Stomach (tissue), 8 donors: ENCODE measurements at regions not wholly inside any gene's neighbourhood (a gene's known extent, or its start where the extent isn't known, plus 50 kb on each side); places are given as distances from the start of the nearest gene placed in this dataset.

Source experiments
- DNase-seq, 2 donors: peaks; one replicate each; pipeline versions ENCODE4 v3.0.0 to v3.0.0-alpha.2; 2013 to 2019
- H3K27ac ChIP-seq, 5 donors: fragments of 200-600 bp in 4 of 5; sonication (generic) in 4 of 5; one replicate each; pipeline ENCODE4 v1.5.1; 2013 to 2019; ENCODE audit warnings: mild to moderate bottlenecking in 1 of 5, moderate library complexity in 1 of 5
- H3K27me3 ChIP-seq, 3 donors: fragments of 200-600 bp; sonication (generic); one replicate each; pipeline ENCODE4 v1.5.1; 2017 to 2019; ENCODE audit warnings: mixed run types in 1 of 3
- H3K36me3 ChIP-seq, 4 donors: fragments of 200-600 bp; sonication (generic); 1 replicate in 3 of 4; 2 replicates in 1 of 4; pipeline ENCODE4 v1.5.1; 2016 to 2019
- H3K4me1 ChIP-seq, 4 donors: fragments of 200-600 bp; sonication (generic); one replicate each; pipeline ENCODE4 v1.5.1; 2016 to 2019
- H3K4me3 ChIP-seq, 4 donors: fragments of 200-600 bp; sonication (generic) in 3 of 4; one replicate each; pipeline ENCODE4 v1.5.1; 2016 to 2019; ENCODE audit warnings: mild to moderate bottlenecking in 1 of 4
- H3K9me3 ChIP-seq, 4 donors: fragments of 200-600 bp; sonication (generic); one replicate each; pipeline ENCODE4 v1.5.1; 2016 to 2019
- EP300 ChIP-seq: sonication (generic); formaldehyde crosslinking; IDR thresholded peaks from one replicate; pipeline ENCODE4 v1.6.1; 2017; ENCODE audit warnings: antibody characterized with exemption
- POLR2A ChIP-seq, 4 donors: fragments of 450-650 bp; IDR thresholded peaks; one replicate each; pipeline ENCODE4 v1.6.1; 2016; ENCODE audit warnings: antibody characterized with exemption in 4 of 4, control low read depth in 2 of 4, mild to moderate bottlenecking in 1 of 4, moderate library complexity in 1 of 4
- POLR2AphosphoS5 ChIP-seq, 3 donors: sonication (generic); formaldehyde crosslinking; IDR thresholded peaks; one replicate each; pipeline ENCODE4 v1.6.1; 2016; ENCODE audit warnings: antibody characterized with exemption in 3 of 3
- WGBS, 5 donors: extraction: QIAGEN DNeasy Blood & Tissue Kit in 3 of 5; methylation state at CpG; one replicate each; pipeline versions ENCODE4 v1.1.5 to v1.1.7; 2013 to 2018; 5-methylcytosine and 5-hydroxymethylcytosine counted together
- intact Hi-C: fragments of 100-400 bp; cut with DNase I; formaldehyde crosslinking; loops from one replicate; pipeline ENCODE4 v1.15.1; 2023; ENCODE audit warnings: low total_unique reads
- TF ChIP-seq, protein P1 (sequence below), 7 experiments: fragments of 450-650 bp in 4 of 7; fragments of 200-600 bp in 3 of 7; sonication (generic) in 3 of 7; IDR thresholded peaks; one replicate each; pipeline ENCODE4 v1.5.1; 2016 to 2019; ENCODE audit warnings: antibody characterized with exemption in 7 of 7, control low read depth in 2 of 7, mild to moderate bottlenecking in 1 of 7
- donor health status: healthy with polysubstance abuse.
- donor health status: Bipolar disorder and iron deficiency.
- donor health status: healthy.

- H3K27ac ChIP-seq: no peak overlapping the region
- WGBS, 5 donors: 68 to 78% (median 74%) methylated on average over 4 of the region's 4 CpGs
- TF ChIP-seq POLR2A (IDR thresholded peaks at IDR 0.05) (no peak), POLR2AphosphoS5 (IDR thresholded peaks at IDR 0.05) (no peak), EP300 (no peak)
- TF ChIP-seq, protein P1, sequence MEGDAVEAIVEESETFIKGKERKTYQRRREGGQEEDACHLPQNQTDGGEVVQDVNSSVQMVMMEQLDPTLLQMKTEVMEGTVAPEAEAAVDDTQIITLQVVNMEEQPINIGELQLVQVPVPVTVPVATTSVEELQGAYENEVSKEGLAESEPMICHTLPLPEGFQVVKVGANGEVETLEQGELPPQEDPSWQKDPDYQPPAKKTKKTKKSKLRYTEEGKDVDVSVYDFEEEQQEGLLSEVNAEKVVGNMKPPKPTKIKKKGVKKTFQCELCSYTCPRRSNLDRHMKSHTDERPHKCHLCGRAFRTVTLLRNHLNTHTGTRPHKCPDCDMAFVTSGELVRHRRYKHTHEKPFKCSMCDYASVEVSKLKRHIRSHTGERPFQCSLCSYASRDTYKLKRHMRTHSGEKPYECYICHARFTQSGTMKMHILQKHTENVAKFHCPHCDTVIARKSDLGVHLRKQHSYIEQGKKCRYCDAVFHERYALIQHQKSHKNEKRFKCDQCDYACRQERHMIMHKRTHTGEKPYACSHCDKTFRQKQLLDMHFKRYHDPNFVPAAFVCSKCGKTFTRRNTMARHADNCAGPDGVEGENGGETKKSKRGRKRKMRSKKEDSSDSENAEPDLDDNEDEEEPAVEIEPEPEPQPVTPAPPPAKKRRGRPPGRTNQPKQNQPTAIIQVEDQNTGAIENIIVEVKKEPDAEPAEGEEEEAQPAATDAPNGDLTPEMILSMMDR (IDR thresholded peaks at IDR 0.05): no peak
- DNase-seq: no peak
- intact Hi-C loops: no loop called here
- H3K9me3 ChIP-seq: peaks cover 0 to 4% (median 0%) of the 10 kb centered on the region in 4 donors
- no peak overlapping the region for H3K4me3 ChIP-seq
- no peaks in the 10 kb centered on the region for H3K36me3 ChIP-seq
- H3K4me1 ChIP-seq: no peaks in the 10 kb centered on the region
- H3K27me3 ChIP-seq: no peaks in the 10 kb centered on the region
These were observed 1012.1 kb downstream of the TMEM182 start for GRCh38 chr2:103773884-103774283.

DNA sequence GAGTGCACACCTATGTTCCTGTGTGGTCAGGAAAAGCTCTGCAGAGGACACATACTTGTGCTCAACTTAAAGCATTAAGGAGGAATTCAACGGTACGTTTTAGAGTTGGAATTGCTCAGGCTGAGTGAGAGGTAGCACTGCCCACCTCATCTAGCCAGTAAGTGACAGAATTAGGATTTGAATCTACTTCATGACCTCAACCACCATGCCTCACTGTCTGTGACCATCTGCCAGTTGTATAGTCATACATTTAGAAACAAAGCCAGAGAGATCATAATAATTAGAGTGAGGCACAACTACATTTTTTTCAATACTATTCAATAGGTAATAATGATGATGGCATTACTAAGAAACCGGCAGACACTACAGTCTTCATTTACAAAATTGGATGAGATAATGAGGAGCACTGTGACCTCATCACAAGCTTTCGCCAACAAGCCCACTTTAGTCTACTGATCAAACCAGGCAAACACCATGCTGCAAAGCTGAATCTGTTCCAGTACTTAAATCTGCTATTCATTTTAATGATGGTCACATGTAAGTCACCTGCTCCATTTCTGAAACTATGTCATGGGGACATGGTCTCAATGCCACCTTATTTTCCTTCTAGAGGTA, 1018.4 kb downstream of the TMEM182 start:
- no peak overlapping the region for H3K27ac ChIP-seq
- no peak for DNase-seq
- no peaks in the 10 kb centered on the region for H3K9me3 ChIP-seq
- no peaks in the 10 kb centered on the region for H3K36me3 ChIP-seq
- no peak overlapping the region for H3K4me3 ChIP-seq
- H3K27me3 ChIP-seq: no peaks in the 10 kb centered on the region
- H3K4me1 ChIP-seq: no peaks in the 10 kb centered on the region
- 82 to 87% (median 85%) methylated on average over 4 of the region's 4 CpGs for WGBS, 5 donors
- TF ChIP-seq POLR2AphosphoS5 (IDR thresholded peaks at IDR 0.05) (no peak), EP300 (no peak), POLR2A (IDR thresholded peaks at IDR 0.05) (no peak)
- TF ChIP-seq, protein P1 (IDR thresholded peaks at IDR 0.05): no peak
- intact Hi-C loops: no loop called here

- TF ChIP-seq EP300 (no peak), POLR2AphosphoS5 (IDR thresholded peaks at IDR 0.05) (no peak), POLR2A (IDR thresholded peaks at IDR 0.05) (no peak)
- TF ChIP-seq, protein P1 (IDR thresholded peaks at IDR 0.05): no peak
- WGBS, 5 donors: 50 to 73% (median 56%) methylated on average over 2 of the region's 2 CpGs
- Histone ChIP-seq H3K36me3 (no peaks in the 10 kb centered on the region), H3K27me3 (no peaks in the 10 kb centered on the region), H3K4me1 (no peaks in the 10 kb centered on the region), H3K4me3 (no peak overlapping the region), H3K27ac (no peak overlapping the region), H3K9me3 (no peaks in the 10 kb centered on the region)
- DNase-seq: no peak
- intact Hi-C loops: no loop called here
These were observed 1019.5 kb downstream of the TMEM182 start for GRCh38 chr2:103781313-103781712.

DNA sequence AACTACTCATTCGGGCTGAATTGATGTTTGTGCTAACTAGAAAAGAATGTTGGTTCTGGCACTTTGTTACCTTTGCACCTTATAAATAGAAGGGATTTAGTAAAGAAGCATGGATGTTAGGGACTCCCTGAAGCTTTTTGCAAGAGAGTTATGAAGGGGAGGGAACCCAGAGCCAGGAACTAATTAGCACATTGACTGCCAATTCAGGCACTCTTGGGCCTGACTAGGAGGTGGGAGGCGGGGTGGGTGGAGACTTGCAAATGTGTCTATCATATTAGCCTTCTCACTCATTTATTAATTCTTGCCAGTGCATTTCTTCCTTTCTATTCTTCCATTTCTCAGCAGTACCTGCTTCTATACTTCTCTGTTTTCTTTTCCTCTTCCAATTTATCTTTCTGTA, 1022.4 kb downstream of the TMEM182 start:
- Histone ChIP-seq H3K4me3 (no peak overlapping the region), H3K4me1 (no peaks in the 10 kb centered on the region), H3K27me3 (no peaks in the 10 kb centered on the region), H3K36me3 (no peaks in the 10 kb centered on the region), H3K27ac (no peak overlapping the region), H3K9me3 (no peaks in the 10 kb centered on the region)
- intact Hi-C loops: no loop called here
- 31 to 48% (median 43%) methylated on average over 2 of the region's 2 CpGs for WGBS, 5 donors
- no peak for DNase-seq
- no peak for TF ChIP-seq POLR2A (IDR thresholded peaks at IDR 0.05)
- TF ChIP-seq POLR2AphosphoS5 (IDR thresholded peaks at IDR 0.05): no peak
- TF ChIP-seq EP300: no peak
- TF ChIP-seq, protein P1 (IDR thresholded peaks at IDR 0.05): no peak
